Ascending aorta (tissue), 2 donors: ENCODE measurements at regions not wholly inside any gene's neighbourhood (a gene's known extent, or its start where the extent isn't known, plus 50 kb on each side); places are given as distances from the start of the nearest gene placed in this dataset.

Experiments
- DNase-seq, 2 donors: peaks; one replicate each; pipeline ENCODE4 v3.0.0-alpha.2; 2019; ENCODE audit warnings: low spot score in 2 of 2
- H3K27ac ChIP-seq, 2 donors: fragments of 200-600 bp; sonication (generic); one replicate each; pipeline ENCODE4 v1.5.1; 2016 to 2017; ENCODE audit warnings: mild to moderate bottlenecking in 1 of 2
- H3K27me3 ChIP-seq: fragments of 200-600 bp; sonication (generic); one replicate; pipeline ENCODE4 v1.5.1; 2017
- H3K36me3 ChIP-seq, 2 donors: fragments of 200-600 bp; sonication (generic); one replicate each; pipeline ENCODE4 v1.5.1; 2016
- H3K4me1 ChIP-seq, 2 donors: fragments of 200-600 bp; sonication (generic); one replicate each; pipeline ENCODE4 v1.5.1; 2016 to 2017; ENCODE audit warnings: mild to moderate bottlenecking in 1 of 2
- H3K4me3 ChIP-seq, 2 donors: fragments of 200-600 bp; sonication (generic); one replicate each; pipeline ENCODE4 v1.5.1; 2016 to 2017; ENCODE audit warnings: mild to moderate bottlenecking in 1 of 2
- H3K9me3 ChIP-seq, 2 donors: fragments of 200-600 bp; sonication (generic); one replicate each; pipeline ENCODE4 v1.5.1; 2016
- CTCF ChIP-seq, 3 experiments: fragments of 200-600 bp in 2 of 3; fragments of 450-650 bp in 1 of 3; sonication (generic) in 2 of 3; IDR thresholded peaks; one replicate each; pipeline ENCODE4 v1.5.1; 2016 to 2019; ENCODE audit warnings: antibody characterized with exemption in 3 of 3, mild to moderate bottlenecking in 1 of 3, moderate library complexity in 1 of 3
- intact Hi-C: fragments of 100-400 bp; cut with DNase I; formaldehyde crosslinking; loops from one replicate; pipeline ENCODE4 v1.15.1; 2023

- Histone ChIP-seq H3K4me3 (no peak overlapping the region), H3K9me3 (no peaks in the 10 kb centered on the region), H3K27ac (no peak overlapping the region), H3K4me1 (no peaks in the 10 kb centered on the region), H3K36me3 (no peaks in the 10 kb centered on the region), H3K27me3 (no peaks in the 10 kb centered on the region)
- DNase-seq: no peak
- intact Hi-C loops: no loop called here
- no peak for TF ChIP-seq CTCF (IDR thresholded peaks at IDR 0.05)
Observed at GRCh38 chr18:41038071-41038470, 917.0 kb upstream of the PIK3C3 start.

GRCh38 chr18:41036346-41036745, 918.7 kb upstream of the PIK3C3 start:
- no peak overlapping the region for H3K27ac ChIP-seq
- no peaks in the 10 kb centered on the region for H3K27me3 ChIP-seq
- DNase-seq: no peak
- no peaks in the 10 kb centered on the region for H3K36me3 ChIP-seq
- no peak for TF ChIP-seq CTCF (IDR thresholded peaks at IDR 0.05)
- H3K9me3 ChIP-seq: no peaks in the 10 kb centered on the region
- H3K4me1 ChIP-seq: no peaks in the 10 kb centered on the region
- intact Hi-C loops: no loop called here
- no peak overlapping the region for H3K4me3 ChIP-seq

- Histone ChIP-seq H3K9me3 (no peaks in the 10 kb centered on the region), H3K27me3 (no peaks in the 10 kb centered on the region), H3K36me3 (no peaks in the 10 kb centered on the region), H3K27ac (no peak overlapping the region), H3K4me1 (no peaks in the 10 kb centered on the region), H3K4me3 (no peak overlapping the region)
- no peak for TF ChIP-seq CTCF (IDR thresholded peaks at IDR 0.05)
- DNase-seq: no peak
- intact Hi-C loops: no loop called here
Observed at GRCh38 chr18:41034413-41034812, 920.6 kb upstream of the PIK3C3 start.

GRCh38 chr18:41025666-41026065, 929.4 kb upstream of the PIK3C3 start:
- Histone ChIP-seq H3K4me3 (no peak overlapping the region), H3K27me3 (no peaks in the 10 kb centered on the region), H3K36me3 (no peaks in the 10 kb centered on the region), H3K4me1 (no peaks in the 10 kb centered on the region), H3K27ac (no peak overlapping the region), H3K9me3 (no peaks in the 10 kb centered on the region)
- no peak for TF ChIP-seq CTCF (IDR thresholded peaks at IDR 0.05)
- intact Hi-C loops: no loop called here
- no peak for DNase-seq

GRCh38 chr18:41024792-41025191, 930.2 kb upstream of the PIK3C3 start:
- Histone ChIP-seq H3K27me3 (no peaks in the 10 kb centered on the region), H3K4me1 (no peaks in the 10 kb centered on the region), H3K36me3 (no peaks in the 10 kb centered on the region), H3K9me3 (no peaks in the 10 kb centered on the region), H3K27ac (no peak overlapping the region), H3K4me3 (no peak overlapping the region)
- TF ChIP-seq CTCF (IDR thresholded peaks at IDR 0.05): no peak
- DNase-seq: no peak
- intact Hi-C loops: no loop called here

- Histone ChIP-seq H3K27me3 (no peaks in the 10 kb centered on the region), H3K9me3 (no peaks in the 10 kb centered on the region)
Observed at GRCh38 chr18:41022484-41022883, 932.5 kb upstream of the PIK3C3 start.

More at GRCh38 chr18:41022484-41022883, 932.5 kb upstream of the PIK3C3 start:
- no peak for TF ChIP-seq CTCF (IDR thresholded peaks at IDR 0.05)
- Histone ChIP-seq H3K27ac (no peak overlapping the region), H3K4me3 (no peak overlapping the region), H3K4me1 (no peaks in the 10 kb centered on the region), H3K36me3 (no peaks in the 10 kb centered on the region)
- intact Hi-C loops: no loop called here
- no peak for DNase-seq
